Kidney epithelial cell (primary cell): ENCODE measurements at regions not wholly inside any gene's neighbourhood (a gene's known extent, or its start where the extent isn't known, plus 50 kb on each side); places are given as distances from the start of the nearest gene placed in this dataset.

Source experiments
- DNase-seq: peaks from one replicate; pipeline ENCODE4 v3.0.0-alpha.2; 2010; ENCODE audit warnings: low read depth
- H3K27me3 ChIP-seq: 2 replicates; pipeline ENCODE4 v1.6.0; 2011; ENCODE audit warnings: low read length; ENCODE audit not compliant: control insufficient read depth, insufficient read depth
- H3K36me3 ChIP-seq: 2 replicates; pipeline ENCODE4 v1.5.1; 2011; ENCODE audit warnings: low read length; ENCODE audit not compliant: control insufficient read depth, insufficient read depth
- H3K4me3 ChIP-seq: 2 replicates; pipeline ENCODE4 v1.5.1; 2011; ENCODE audit warnings: low read depth, mild to moderate bottlenecking, control low read depth, low read length
- TF ChIP-seq, protein P1 (sequence below): IDR thresholded peaks from 2 replicates; pipeline ENCODE4 v1.5.1; 2011; ENCODE audit warnings: mild to moderate bottlenecking, moderate library complexity, low read length, control low read depth, inconsistent platforms; ENCODE audit not compliant: insufficient read depth, poor library complexity, severe bottlenecking

DNA sequence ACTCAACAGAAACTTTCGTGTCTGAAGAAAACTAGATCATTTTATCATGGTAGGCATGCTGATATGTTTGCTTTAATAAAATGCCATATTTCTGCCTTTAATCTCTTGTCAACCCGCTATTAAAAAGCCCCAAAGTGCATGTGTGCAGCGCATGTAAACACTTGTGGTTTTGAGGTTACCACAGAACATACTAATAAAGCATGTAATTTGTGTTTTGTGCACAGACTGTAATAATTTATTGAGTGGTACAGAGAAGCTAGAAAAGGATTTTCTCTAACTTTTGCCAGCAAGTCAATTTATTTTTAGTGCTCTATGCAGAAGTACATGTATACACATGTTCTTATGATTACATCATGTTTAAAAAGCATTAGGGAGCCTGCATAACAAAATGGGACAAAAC is 349.9 kb upstream of the SLC35B3 start:
- Histone ChIP-seq H3K36me3 (no peaks in the 10 kb centered on the region), H3K27me3 (no peaks in the 10 kb centered on the region), H3K4me3 (no peak overlapping the region)
- no peak for DNase-seq
- TF ChIP-seq, protein P1, sequence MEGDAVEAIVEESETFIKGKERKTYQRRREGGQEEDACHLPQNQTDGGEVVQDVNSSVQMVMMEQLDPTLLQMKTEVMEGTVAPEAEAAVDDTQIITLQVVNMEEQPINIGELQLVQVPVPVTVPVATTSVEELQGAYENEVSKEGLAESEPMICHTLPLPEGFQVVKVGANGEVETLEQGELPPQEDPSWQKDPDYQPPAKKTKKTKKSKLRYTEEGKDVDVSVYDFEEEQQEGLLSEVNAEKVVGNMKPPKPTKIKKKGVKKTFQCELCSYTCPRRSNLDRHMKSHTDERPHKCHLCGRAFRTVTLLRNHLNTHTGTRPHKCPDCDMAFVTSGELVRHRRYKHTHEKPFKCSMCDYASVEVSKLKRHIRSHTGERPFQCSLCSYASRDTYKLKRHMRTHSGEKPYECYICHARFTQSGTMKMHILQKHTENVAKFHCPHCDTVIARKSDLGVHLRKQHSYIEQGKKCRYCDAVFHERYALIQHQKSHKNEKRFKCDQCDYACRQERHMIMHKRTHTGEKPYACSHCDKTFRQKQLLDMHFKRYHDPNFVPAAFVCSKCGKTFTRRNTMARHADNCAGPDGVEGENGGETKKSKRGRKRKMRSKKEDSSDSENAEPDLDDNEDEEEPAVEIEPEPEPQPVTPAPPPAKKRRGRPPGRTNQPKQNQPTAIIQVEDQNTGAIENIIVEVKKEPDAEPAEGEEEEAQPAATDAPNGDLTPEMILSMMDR, result no peak

DNA sequence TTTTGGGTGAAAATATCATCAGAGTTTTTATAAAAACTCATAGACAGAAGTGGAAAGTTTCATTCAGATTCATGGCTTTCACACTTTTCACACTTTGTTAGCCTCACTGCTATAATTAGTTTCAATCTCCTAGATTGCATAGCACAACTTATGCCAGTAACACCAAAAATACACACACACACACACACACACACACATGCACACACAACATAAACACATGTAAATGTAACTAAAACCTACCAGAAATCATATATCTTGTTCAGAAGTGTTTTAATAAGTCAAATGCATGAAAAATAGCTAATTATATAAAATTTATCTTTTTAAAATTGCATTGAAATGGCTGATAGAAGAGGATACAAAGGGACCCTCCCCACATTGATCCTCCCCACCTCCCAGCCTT is 347.8 kb upstream of the SLC35B3 start:
- DNase-seq, result no peak
- TF ChIP-seq, protein P1, result no peak
- Histone ChIP-seq H3K27me3 (no peaks in the 10 kb centered on the region), H3K4me3 (no peak overlapping the region), H3K36me3 (no peaks in the 10 kb centered on the region)

DNA sequence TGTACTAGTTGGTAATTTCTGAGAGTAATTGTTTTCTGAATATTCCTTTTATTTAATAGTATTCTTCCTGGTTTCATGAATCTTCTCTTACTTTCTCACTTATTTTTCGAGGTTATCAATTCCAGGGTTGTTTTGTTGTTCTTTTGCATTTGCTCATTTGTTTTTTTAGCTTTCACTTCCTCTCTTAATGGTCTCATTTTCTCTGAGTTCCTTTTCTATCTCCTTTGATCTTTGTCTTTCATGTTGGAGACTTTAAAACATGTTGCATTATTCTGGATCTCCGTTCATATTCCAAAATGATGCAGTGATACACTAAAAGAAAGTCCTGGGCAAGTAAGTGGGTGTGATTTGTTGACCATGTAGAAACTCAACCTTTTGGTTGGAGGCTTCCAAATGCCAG is 345.3 kb upstream of the SLC35B3 start:
- Histone ChIP-seq H3K4me3 (no peak overlapping the region), H3K27me3 (no peaks in the 10 kb centered on the region), H3K36me3 (no peaks in the 10 kb centered on the region)
- DNase-seq, result no peak
- TF ChIP-seq, protein P1, result no peak

DNA sequence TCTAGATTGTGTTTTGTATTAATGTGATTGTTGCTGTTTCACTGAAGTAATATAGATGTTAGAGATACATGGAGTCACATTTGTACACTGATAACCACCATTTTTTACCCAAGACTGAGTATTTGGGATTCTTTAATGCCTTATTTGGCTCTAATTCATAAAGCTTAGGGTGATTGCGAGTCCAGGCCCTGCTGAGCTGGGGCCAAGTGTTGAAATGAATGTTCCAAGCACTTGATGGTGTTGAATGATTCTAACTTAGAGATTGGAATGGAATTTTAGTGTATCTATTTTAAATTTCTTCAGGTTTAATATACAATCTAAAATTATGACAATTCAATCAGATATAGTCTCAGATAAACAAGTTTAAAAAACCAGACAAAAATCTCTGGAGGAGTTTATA is 329.4 kb upstream of the SLC35B3 start:
- no peak for DNase-seq
- no peaks in the 10 kb centered on the region for H3K36me3 ChIP-seq
- H3K4me3 ChIP-seq, result no peak overlapping the region
- no peaks in the 10 kb centered on the region for H3K27me3 ChIP-seq
- TF ChIP-seq, protein P1, result no peak

DNA sequence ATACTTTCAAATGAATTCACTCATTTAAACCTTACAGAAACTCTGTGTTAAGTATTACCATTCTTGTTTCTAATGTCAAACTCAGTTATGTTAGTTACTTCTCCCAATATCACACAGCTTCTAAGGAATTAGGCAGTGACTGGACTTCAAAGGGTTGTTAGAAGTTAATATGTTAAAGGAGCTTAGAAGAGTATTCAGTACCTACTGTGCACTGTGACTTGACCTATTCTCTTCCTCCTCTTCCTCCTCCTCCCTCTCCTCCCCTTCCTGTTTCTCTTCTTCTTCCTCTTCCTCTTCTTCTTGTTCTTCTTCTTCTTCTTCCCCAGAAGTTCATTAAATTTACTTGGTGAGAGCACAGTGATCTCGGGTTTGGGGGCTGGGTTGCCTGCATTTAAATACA is 325.6 kb upstream of the SLC35B3 start:
- TF ChIP-seq, protein P1, result no peak

DNA sequence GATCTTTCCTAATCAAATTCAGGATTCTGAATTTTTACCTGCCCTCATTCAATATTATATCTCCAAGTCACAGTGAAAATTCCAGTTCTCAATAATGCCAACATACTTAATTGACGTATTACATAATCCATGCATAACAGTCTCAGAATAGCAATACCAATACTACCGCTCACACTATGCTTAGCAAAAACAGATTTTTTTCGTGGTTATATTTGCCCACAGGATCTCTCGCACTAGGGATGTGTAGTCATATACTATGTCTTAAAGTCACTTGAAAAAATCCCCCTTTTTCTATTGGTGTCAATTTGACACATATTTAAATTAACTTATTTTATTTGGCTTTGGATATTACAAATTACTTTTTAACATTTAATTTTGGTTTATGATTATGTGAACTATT is 323.1 kb upstream of the SLC35B3 start:
- H3K36me3 ChIP-seq, result no peaks in the 10 kb centered on the region
- TF ChIP-seq, protein P1, result no peak
- no peak overlapping the region for H3K4me3 ChIP-seq
- no peaks in the 10 kb centered on the region for H3K27me3 ChIP-seq
- no peak for DNase-seq

More for the DNA sequence above, 325.6 kb upstream of the SLC35B3 start:
- no peak for DNase-seq
- Histone ChIP-seq H3K27me3 (no peaks in the 10 kb centered on the region), H3K4me3 (no peak overlapping the region), H3K36me3 (no peaks in the 10 kb centered on the region)
